MCF 10A (cell line): ENCODE measurements at regions not wholly inside any gene's neighbourhood (a gene's known extent, or its start where the extent isn't known, plus 50 kb on each side); places are given as distances from the start of the nearest gene placed in this dataset.
A peak's percentile ranks its signal among the peaks of the same experiment; 100 is the strongest.
"Not testable (repeated sequence)": the region's sequence is repeated elsewhere in the genome, so short reads cannot be mapped to it uniquely, and the experiment has no call there.

Experiments
- BruUV-seq: library from RNA; stranded (reverse); fragments of 400-500 nt; replicated peaks from 2 replicates; lab custom pipeline; 2021; lab: Mats Ljungman, UMichigan
- CTCF ChIA-PET: fragments of 300-600 bp; sonication (Branson Sonifier 250); formaldehyde crosslinking; extraction: SDS; loops from one replicate; lab custom pipeline; 2021; ENCODE audit warnings: antibody characterized with exemption, inconsistent platforms; lab: Yijun Ruan, JAX
- POLR2A ChIA-PET: fragments of 300-600, 350-650 bp; sonication (Branson Sonifier 250); formaldehyde crosslinking; extraction: SDS; loops from one replicate; lab custom pipeline; 2020; ENCODE audit warnings: antibody characterized with exemption, inconsistent platforms; lab: Yijun Ruan, JAX
- DNase-seq: peaks from one replicate; pipeline ENCODE4 v3.0.0-alpha.2; 2018; ENCODE audit not compliant: unreplicated experiment
- H3K27ac Mint-ChIP-seq: one replicate; pipeline ENCODE4 v1.8.0; 2022; ENCODE audit warnings: mild to moderate bottlenecking, low read depth, mixed read lengths; ENCODE audit not compliant: unreplicated experiment
- H3K27me3 Mint-ChIP-seq: one replicate; pipeline ENCODE4 v1.8.0; 2022; ENCODE audit warnings: mixed read lengths; ENCODE audit not compliant: insufficient read depth, unreplicated experiment
- H3K36me3 Mint-ChIP-seq: one replicate; pipeline ENCODE4 v1.8.0; 2022; ENCODE audit warnings: mild to moderate bottlenecking, moderate library complexity, mixed read lengths; ENCODE audit not compliant: insufficient read depth, unreplicated experiment
- H3K4me1 Mint-ChIP-seq: one replicate; pipeline ENCODE4 v1.8.0; 2022; ENCODE audit warnings: mixed read lengths; ENCODE audit not compliant: insufficient read depth, unreplicated experiment
- H3K4me3 Mint-ChIP-seq: one replicate; pipeline ENCODE4 v1.8.0; 2022; ENCODE audit warnings: mild to moderate bottlenecking, moderate library complexity, mixed read lengths; ENCODE audit not compliant: unreplicated experiment
- H3K9me3 Mint-ChIP-seq: one replicate; pipeline ENCODE4 v1.8.0; 2022; ENCODE audit warnings: mixed read lengths; ENCODE audit not compliant: unreplicated experiment
- CTCF ChIP-seq: fragments of 200-600 bp; IDR thresholded peaks from one replicate; pipeline ENCODE4 v1.8.0; 2022; ENCODE audit warnings: antibody characterized with exemption, mild to moderate bottlenecking; ENCODE audit not compliant: unreplicated experiment
- intact Hi-C: fragments of 100-400 bp; cut with micrococcal nuclease; formaldehyde crosslinking; loops from 2 replicates; pipeline ENCODE4 v1.14.1; 2022

DNA sequence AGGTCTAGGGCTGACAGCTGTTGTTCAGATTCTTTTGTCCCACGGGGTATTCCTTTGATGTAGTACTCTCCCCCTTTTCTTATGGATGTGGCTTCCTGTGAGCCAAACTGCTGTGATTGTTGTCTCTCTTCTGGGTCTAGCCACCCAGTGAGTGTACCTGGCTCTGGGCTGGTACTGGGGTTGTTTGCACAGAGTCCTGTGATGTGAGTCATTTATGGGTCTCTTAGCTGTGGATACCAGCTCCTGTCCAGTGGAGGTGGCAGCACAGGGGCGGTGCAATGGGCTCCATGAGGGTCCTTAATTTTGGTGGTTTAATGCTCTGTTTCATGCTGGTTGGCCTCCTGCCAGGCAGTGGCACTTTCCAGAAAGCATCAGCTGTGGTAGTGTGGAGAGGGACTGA is 161.3 kb downstream of the CAVIN4 start:
- no TSS peak for BruUV-seq

GRCh38 chr9:100739666-100740065 is 161.8 kb downstream of the CAVIN4 start:
- no peak overlapping the region for H3K27ac Mint-ChIP-seq
- peaks cover 7% of the 10 kb centered on the region for H3K9me3 Mint-ChIP-seq
- no TSS peak for BruUV-seq
- TF ChIP-seq CTCF: no peak
- H3K36me3 Mint-ChIP-seq: no peaks in the 10 kb centered on the region
- DNase-seq: peak; percentile 51
- no peak overlapping the region for H3K4me3 Mint-ChIP-seq
- H3K4me1 Mint-ChIP-seq: no peaks in the 10 kb centered on the region
- no peaks in the 10 kb centered on the region for H3K27me3 Mint-ChIP-seq
- POLR2A ChIA-PET: no interaction called here
- intact Hi-C loops: no loop called here
- CTCF ChIA-PET: interaction anchor here (0.6 to 0.7 kb wide), 3 partner anchors 61 to 1542 kb away, joined by 3 to 4 read pairs (median 4); no protein-coding TSS in a partner anchor

More for the DNA sequence above, 161.3 kb downstream of the CAVIN4 start:
- no peaks in the 10 kb centered on the region for H3K27me3 Mint-ChIP-seq
- H3K9me3 Mint-ChIP-seq: peaks cover 7% of the 10 kb centered on the region
- ChIA-PET POLR2A (no interaction called here), CTCF (interaction anchor here (0.6 to 1.2 kb wide), 6 partner anchors 31 to 216 kb away, joined by 3 to 4 read pairs (median 4); no protein-coding TSS in a partner anchor)
- H3K36me3 Mint-ChIP-seq: no peaks in the 10 kb centered on the region
- no peak overlapping the region for H3K27ac Mint-ChIP-seq
- no peaks in the 10 kb centered on the region for H3K4me1 Mint-ChIP-seq
- no peak for TF ChIP-seq CTCF
- H3K4me3 Mint-ChIP-seq: no peak overlapping the region
- intact Hi-C loops: no loop called here
- DNase-seq: peak; percentile 10

- POLR2A ChIA-PET: interaction anchor here (1.1 kb wide), 1 partner anchor 28 kb away, joined by 3 read pairs; no protein-coding TSS in a partner anchor
- H3K27me3 Mint-ChIP-seq, H3K9me3 Mint-ChIP-seq, H3K4me3 Mint-ChIP-seq, H3K27ac Mint-ChIP-seq, H3K4me1 Mint-ChIP-seq, H3K36me3 Mint-ChIP-seq, intact Hi-C loops, BruUV-seq: not testable (repeated sequence)
- CTCF ChIA-PET: interaction anchor here (1.8 kb wide), 1 partner anchor 49 kb away, joined by 3 read pairs; no protein-coding TSS in a partner anchor
- peak; percentile 7 for DNase-seq
These were observed 171.1 kb downstream of the CAVIN4 start for GRCh38 chr9:100748930-100749329.

- intact Hi-C loops: no loop called here
- Mint-ChIP-seq H3K27ac (no peak overlapping the region), H3K9me3 (no peaks in the 10 kb centered on the region), H3K4me1 (no peaks in the 10 kb centered on the region), H3K36me3 (no peaks in the 10 kb centered on the region), H3K4me3 (no peak overlapping the region), H3K27me3 (no peaks in the 10 kb centered on the region)
- BruUV-seq: no TSS peak
- ChIA-PET CTCF (interaction anchor here (0.8 kb wide), 1 partner anchor 554 kb away, joined by 3 read pairs; no protein-coding TSS in a partner anchor), POLR2A (no interaction called here)
- TF ChIP-seq CTCF: no peak
- DNase-seq: peak; percentile 34
These were observed 178.3 kb downstream of the CAVIN4 start for GRCh38 chr9:100756217-100756616.
